ENCODE measurements at regions not wholly inside any gene's neighbourhood (a gene's known extent, or its start where the extent isn't known, plus 50 kb on each side); places are given as distances from the start of the nearest gene placed in this dataset.

GRCh38 chr1:168811176-168811575 is 82.2 kb upstream of the DPT start:
- H3K27me3 ChIP-seq (ENCODE audit: control insufficient read depth, insufficient read depth, low read length), result no peaks in the 10 kb centered on the region
- DNase-seq, result no peak
- no peaks in the 10 kb centered on the region for H3K36me3 ChIP-seq (replicated peaks; ENCODE audit: control insufficient read depth, insufficient read depth, low read length)
- no peak overlapping the region for H3K4me3 ChIP-seq (ENCODE audit: insufficient read depth, low read depth, low read length)

GRCh38 chr1:168819668-168820067 is 90.7 kb upstream of the DPT start:
- DNase-seq, result no peak
- no peak overlapping the region for H3K4me3 ChIP-seq (ENCODE audit: insufficient read depth, low read depth, low read length)
- no peaks in the 10 kb centered on the region for H3K27me3 ChIP-seq (ENCODE audit: control insufficient read depth, insufficient read depth, low read length)
- H3K36me3 ChIP-seq (replicated peaks; ENCODE audit: control insufficient read depth, insufficient read depth, low read length), result no peaks in the 10 kb centered on the region

- DNase-seq, result no peak
- Histone ChIP-seq H3K36me3 (replicated peaks; ENCODE audit: control insufficient read depth, insufficient read depth, low read length) (no peaks in the 10 kb centered on the region), H3K27me3 (ENCODE audit: control insufficient read depth, insufficient read depth, low read length) (no peaks in the 10 kb centered on the region), H3K4me3 (ENCODE audit: insufficient read depth, low read depth, low read length) (no peak overlapping the region)
Observed at GRCh38 chr1:168821434-168821833, 92.4 kb upstream of the DPT start.

- no peak overlapping the region for H3K4me3 ChIP-seq (ENCODE audit: insufficient read depth, low read depth, low read length)
- no peaks in the 10 kb centered on the region for H3K36me3 ChIP-seq (replicated peaks; ENCODE audit: control insufficient read depth, insufficient read depth, low read length)
- DNase-seq, result no peak
- no peaks in the 10 kb centered on the region for H3K27me3 ChIP-seq (ENCODE audit: control insufficient read depth, insufficient read depth, low read length)
Observed at GRCh38 chr1:168822911-168823310, 93.9 kb upstream of the DPT start.

GRCh38 chr1:168823988-168824387 is 95.0 kb upstream of the DPT start:
- DNase-seq, result no peak
- Histone ChIP-seq H3K27me3 (ENCODE audit: control insufficient read depth, insufficient read depth, low read length) (no peaks in the 10 kb centered on the region), H3K36me3 (replicated peaks; ENCODE audit: control insufficient read depth, insufficient read depth, low read length) (no peaks in the 10 kb centered on the region), H3K4me3 (ENCODE audit: insufficient read depth, low read depth, low read length) (no peak overlapping the region)

- H3K27me3 ChIP-seq (ENCODE audit: control insufficient read depth, insufficient read depth, low read length), result no peaks in the 10 kb centered on the region
- no peak for DNase-seq
- H3K4me3 ChIP-seq (ENCODE audit: insufficient read depth, low read depth, low read length), result no peak overlapping the region
- no peaks in the 10 kb centered on the region for H3K36me3 ChIP-seq (replicated peaks; ENCODE audit: control insufficient read depth, insufficient read depth, low read length)
Observed at GRCh38 chr1:168824418-168825065, 95.5 kb upstream of the DPT start.

- Histone ChIP-seq H3K36me3 (replicated peaks; ENCODE audit: control insufficient read depth, insufficient read depth, low read length) (no peaks in the 10 kb centered on the region), H3K4me3 (ENCODE audit: insufficient read depth, low read depth, low read length) (no peak overlapping the region), H3K27me3 (ENCODE audit: control insufficient read depth, insufficient read depth, low read length) (no peaks in the 10 kb centered on the region)
- DNase-seq, result no peak
Observed at GRCh38 chr1:168825129-168825528, 96.1 kb upstream of the DPT start.

GRCh38 chr1:168825820-168826219 is 96.8 kb upstream of the DPT start:
- H3K4me3 ChIP-seq (ENCODE audit: insufficient read depth, low read depth, low read length), result no peak overlapping the region
- H3K27me3 ChIP-seq (ENCODE audit: control insufficient read depth, insufficient read depth, low read length), result no peaks in the 10 kb centered on the region
- DNase-seq, result no peak
- no peaks in the 10 kb centered on the region for H3K36me3 ChIP-seq (replicated peaks; ENCODE audit: control insufficient read depth, insufficient read depth, low read length)

GRCh38 chr1:168826269-168826668 is 97.3 kb upstream of the DPT start:
- no peaks in the 10 kb centered on the region for H3K36me3 ChIP-seq (replicated peaks; ENCODE audit: control insufficient read depth, insufficient read depth, low read length)
- no peaks in the 10 kb centered on the region for H3K27me3 ChIP-seq (ENCODE audit: control insufficient read depth, insufficient read depth, low read length)
- H3K4me3 ChIP-seq (ENCODE audit: insufficient read depth, low read depth, low read length), result no peak overlapping the region
- DNase-seq, result no peak

- H3K36me3 ChIP-seq (replicated peaks; ENCODE audit: control insufficient read depth, insufficient read depth, low read length), result no peaks in the 10 kb centered on the region
- H3K27me3 ChIP-seq (ENCODE audit: control insufficient read depth, insufficient read depth, low read length), result no peaks in the 10 kb centered on the region
- H3K4me3 ChIP-seq (ENCODE audit: insufficient read depth, low read depth, low read length), result no peak overlapping the region
- no peak for DNase-seq
Observed at GRCh38 chr1:168827557-168827956, 98.6 kb upstream of the DPT start.

GRCh38 chr1:168829876-168830275 is 100.9 kb upstream of the DPT start:
- Histone ChIP-seq H3K27me3 (ENCODE audit: control insufficient read depth, insufficient read depth, low read length) (no peaks in the 10 kb centered on the region), H3K36me3 (replicated peaks; ENCODE audit: control insufficient read depth, insufficient read depth, low read length) (no peaks in the 10 kb centered on the region), H3K4me3 (ENCODE audit: insufficient read depth, low read depth, low read length) (no peak overlapping the region)
- no peak for DNase-seq

- H3K27me3 ChIP-seq (ENCODE audit: control insufficient read depth, insufficient read depth, low read length), result no peaks in the 10 kb centered on the region
- H3K4me3 ChIP-seq (ENCODE audit: insufficient read depth, low read depth, low read length), result no peak overlapping the region
- H3K36me3 ChIP-seq (replicated peaks; ENCODE audit: control insufficient read depth, insufficient read depth, low read length), result no peaks in the 10 kb centered on the region
- DNase-seq, result no peak
Observed at GRCh38 chr1:168830562-168830961, 101.6 kb upstream of the DPT start.

- no peaks in the 10 kb centered on the region for H3K36me3 ChIP-seq (replicated peaks; ENCODE audit: control insufficient read depth, insufficient read depth, low read length)
- DNase-seq, result no peak
- H3K4me3 ChIP-seq (ENCODE audit: insufficient read depth, low read depth, low read length), result no peak overlapping the region
- no peaks in the 10 kb centered on the region for H3K27me3 ChIP-seq (ENCODE audit: control insufficient read depth, insufficient read depth, low read length)
Observed at GRCh38 chr1:168832661-168833060, 103.7 kb upstream of the DPT start.

GRCh38 chr1:168833362-168833761 is 104.4 kb upstream of the DPT start:
- no peaks in the 10 kb centered on the region for H3K27me3 ChIP-seq (ENCODE audit: control insufficient read depth, insufficient read depth, low read length)
- H3K4me3 ChIP-seq (ENCODE audit: insufficient read depth, low read depth, low read length), result no peak overlapping the region
- no peaks in the 10 kb centered on the region for H3K36me3 ChIP-seq (replicated peaks; ENCODE audit: control insufficient read depth, insufficient read depth, low read length)
- no peak for DNase-seq

- DNase-seq, result no peak
- H3K36me3 ChIP-seq (replicated peaks; ENCODE audit: control insufficient read depth, insufficient read depth, low read length), result no peaks in the 10 kb centered on the region
- no peaks in the 10 kb centered on the region for H3K27me3 ChIP-seq (ENCODE audit: control insufficient read depth, insufficient read depth, low read length)
Observed at GRCh38 chr1:168833801-168834224, 104.8 kb upstream of the DPT start.

More at GRCh38 chr1:168833801-168834224, 104.8 kb upstream of the DPT start:
- H3K4me3 ChIP-seq (ENCODE audit: insufficient read depth, low read depth, low read length), result no peak overlapping the region

Data from H7 (cell line).